GM21737 (cell line): ENCODE measurements at regions not wholly inside any gene's neighbourhood (a gene's known extent, or its start where the extent isn't known, plus 50 kb on each side); places are given as distances from the start of the nearest gene placed in this dataset.
"Not testable (repeated sequence)": the region's sequence is repeated elsewhere in the genome, so short reads cannot be mapped to it uniquely, and the experiment has no call there.

ENCODE experiments used
- ATAC-seq: cut with Tn5 transposase; IDR thresholded peaks from one replicate; pipeline ENCODE4 v1.9.1; 2021; ENCODE audit warnings: mild to moderate bottlenecking, moderate library complexity; ENCODE audit not compliant: unreplicated experiment

DNA sequence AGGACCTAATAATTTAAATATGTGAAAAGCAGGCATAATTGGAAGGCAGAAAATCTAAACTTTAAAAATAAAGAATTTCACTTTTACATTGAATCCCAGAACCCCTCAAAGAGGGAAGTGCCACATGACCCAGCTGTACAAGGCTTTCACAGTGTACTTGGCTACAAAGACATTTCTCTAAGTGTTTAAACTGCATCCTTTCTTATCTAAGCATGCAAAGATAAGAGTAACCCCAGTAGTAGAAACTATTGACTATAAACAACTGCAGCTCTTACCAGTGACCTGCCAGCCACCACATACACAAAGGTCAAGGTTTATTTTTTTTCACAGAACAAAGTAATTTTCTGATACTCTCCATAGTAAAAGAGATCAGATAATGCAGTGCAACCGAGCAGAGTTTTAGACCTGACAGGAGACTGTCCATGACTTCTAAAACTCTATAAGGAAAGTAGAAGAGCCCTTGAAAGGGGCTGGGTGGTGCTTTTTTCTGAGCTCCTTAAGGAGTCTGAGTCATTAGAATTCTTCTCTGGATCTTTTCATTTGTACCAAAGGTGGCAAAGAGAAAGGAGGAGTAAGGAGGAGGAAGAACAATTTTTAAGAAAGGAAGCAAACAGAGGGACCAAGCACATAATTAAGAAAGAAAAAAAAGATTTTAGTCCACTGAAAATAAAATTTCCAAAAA, 750.6 kb downstream of the PRIM2 start:
- ATAC-seq: not testable (repeated sequence)

DNA sequence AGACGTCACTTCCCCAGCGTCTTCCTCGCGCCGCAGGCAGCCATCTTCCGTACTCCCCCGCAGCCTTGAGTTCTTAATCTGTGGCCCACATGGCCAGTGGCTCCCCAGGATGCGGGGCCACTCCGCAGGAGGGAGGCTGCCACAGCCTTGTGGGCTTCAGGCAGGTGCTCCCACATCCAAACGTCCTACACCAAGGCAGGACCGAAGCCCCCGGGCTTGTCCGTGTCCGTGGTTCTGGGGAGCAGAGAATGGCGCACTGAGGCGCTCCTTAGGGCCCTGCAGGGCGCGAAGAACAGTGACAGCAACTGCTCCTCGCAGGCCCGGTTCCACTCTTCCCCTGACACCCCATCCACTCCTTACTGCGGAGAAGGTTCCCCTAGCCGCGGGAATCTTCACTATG, 755.8 kb downstream of the PRIM2 start:
- ATAC-seq: no peak

DNA sequence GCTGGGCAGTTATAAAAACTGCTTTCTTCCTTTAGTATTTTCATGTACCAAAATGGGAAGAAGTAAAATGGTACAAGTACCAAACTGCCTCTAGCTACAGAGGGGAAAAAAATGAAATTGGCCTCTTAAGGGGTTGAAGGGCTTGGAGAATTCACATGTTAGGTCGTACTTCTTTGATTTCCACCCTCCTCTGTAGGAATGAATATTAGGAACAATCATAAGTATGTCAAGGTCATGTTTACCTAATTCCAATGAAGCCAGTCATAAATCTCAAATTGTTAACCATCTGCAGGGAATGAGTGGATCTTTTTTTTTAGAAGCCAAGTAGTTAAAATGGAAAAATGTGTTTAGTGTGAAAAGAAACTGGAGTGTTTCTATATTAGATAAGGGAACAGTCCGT, 772.6 kb downstream of the PRIM2 start:
- not testable (repeated sequence) for ATAC-seq

DNA sequence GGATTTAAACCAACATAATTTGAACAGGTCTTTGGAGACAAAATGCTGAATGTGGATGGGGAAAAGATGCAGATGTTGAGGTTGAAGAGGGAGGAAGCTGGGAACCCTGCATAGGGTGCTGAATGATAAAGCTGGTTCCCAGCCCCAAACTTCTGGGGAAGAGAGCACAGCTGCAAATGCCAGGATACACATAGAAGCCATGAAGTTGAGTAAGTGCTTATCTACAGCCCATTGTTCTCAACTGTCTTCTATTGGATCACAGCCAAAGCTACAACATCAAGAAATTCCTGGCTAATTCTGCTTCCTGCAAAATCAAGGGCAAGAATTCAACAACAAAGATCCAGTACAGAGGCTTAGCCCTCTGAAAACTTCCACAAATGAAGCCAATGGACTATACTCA, 779.8 kb downstream of the PRIM2 start:
- ATAC-seq: not testable (repeated sequence)

DNA sequence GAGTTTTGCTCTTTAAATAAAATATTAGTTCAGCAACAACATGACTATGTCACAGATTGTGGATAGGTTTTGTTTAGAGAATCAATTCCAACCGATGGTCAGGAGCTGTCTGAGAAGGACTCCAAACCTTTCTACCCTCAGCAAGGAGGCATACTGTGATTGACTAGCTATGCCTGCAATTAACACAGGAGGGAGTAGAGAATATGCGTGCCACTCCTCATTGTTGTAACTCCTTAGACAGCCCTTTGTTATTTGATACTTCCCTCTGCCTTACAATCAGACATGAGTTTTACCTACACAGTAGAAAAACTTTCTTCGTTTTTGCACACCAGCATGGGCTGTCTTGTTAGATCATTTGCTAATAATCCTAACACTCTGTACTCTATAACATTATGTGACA, 796.5 kb downstream of the PRIM2 start:
- ATAC-seq: no peak

DNA sequence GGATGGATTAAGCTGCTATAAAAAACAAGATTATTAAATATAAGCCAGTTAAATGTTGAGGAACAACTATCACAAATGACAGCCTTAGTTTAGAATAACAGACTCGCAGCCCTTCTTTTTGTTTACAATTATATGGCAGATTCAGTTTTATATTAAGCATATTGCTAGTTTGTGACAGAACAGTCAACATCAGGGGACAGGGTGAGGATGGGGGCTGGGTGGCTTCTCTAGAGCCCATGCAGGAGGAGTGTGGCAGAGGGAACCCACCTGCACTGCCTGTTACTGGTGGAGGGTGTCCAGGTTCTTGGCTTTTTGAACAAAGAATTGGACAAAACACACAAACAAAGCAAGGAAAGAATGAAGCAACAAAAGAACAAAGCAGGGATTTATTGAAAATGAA, 799.7 kb downstream of the PRIM2 start:
- not testable (repeated sequence) for ATAC-seq

DNA sequence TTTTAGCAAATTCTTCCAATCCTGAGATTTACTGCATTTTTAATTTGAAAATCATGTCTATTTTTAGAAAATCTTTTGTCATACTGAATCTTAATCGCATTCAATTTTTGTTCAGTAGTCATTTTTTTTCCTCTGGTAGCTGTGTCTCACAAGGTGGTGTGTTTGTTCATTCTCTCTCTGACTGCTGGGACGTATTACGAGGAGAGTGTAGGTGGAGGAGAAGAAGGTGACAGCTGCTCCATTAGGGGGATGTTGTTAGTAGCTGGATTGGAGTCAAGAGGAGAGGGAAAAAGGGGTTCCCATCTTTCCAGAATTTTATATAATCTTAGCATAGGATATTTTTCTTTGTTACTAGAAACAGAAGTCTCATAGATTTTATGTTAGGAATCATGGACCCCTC, 804.2 kb downstream of the PRIM2 start:
- ATAC-seq: not testable (repeated sequence)

DNA sequence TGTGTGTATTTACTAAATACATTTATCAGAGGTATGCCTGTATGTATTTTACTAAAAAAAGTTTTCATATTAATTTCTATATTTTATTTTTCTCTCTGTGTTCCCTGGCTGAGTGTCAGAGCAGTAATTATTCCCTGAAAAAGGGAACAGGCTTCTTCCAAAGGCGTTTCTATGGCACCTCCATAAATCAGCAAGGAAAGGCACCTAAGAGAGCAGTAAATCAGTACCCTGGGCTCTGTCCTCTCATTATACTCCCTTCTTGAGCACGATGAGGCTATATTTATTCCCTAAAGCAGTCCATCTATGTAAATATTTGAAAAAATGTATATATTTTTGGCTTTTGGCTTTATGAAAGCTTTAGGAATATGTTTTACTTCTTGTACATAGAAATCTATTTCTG, 806.3 kb downstream of the PRIM2 start:
- ATAC-seq: not testable (repeated sequence)

DNA sequence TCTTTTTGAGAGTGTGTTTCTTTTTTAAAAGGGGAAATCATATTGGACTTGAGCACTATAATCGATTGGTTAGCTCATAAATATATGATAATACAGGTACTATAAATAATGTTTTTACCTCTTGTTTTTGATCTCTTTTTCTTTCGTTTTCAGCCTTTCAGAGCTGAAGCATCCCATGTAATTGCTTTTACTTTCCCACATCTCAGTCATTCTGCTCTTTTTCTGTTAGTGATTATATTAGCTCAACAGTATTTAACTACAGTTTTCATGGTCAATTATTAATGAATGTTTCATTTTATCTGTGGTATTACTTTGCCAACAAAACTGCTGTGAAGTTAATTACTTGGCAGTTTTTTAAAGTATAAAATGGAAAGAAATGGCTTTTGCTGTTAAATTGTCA, 811.1 kb downstream of the PRIM2 start:
- not testable (repeated sequence) for ATAC-seq

DNA sequence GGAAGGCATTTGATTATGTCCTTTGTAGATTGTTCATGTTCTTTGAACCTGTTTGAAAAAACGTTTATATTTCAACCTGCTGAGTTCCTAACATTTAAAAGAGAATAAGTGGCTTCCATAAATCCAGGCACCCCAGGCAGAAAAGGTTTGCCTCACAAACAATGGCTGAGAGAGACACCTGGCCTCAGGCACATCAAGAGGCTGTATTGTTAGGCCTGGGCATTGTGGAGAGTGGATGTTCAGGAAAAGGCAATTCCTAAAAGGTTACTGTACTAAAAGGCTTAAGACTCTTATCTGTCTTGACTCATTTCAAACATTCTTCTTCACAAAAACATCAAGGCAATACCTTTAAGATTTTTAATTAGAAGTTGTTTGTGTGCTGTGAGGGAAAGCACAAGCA, 811.7 kb downstream of the PRIM2 start:
- ATAC-seq: not testable (repeated sequence)

DNA sequence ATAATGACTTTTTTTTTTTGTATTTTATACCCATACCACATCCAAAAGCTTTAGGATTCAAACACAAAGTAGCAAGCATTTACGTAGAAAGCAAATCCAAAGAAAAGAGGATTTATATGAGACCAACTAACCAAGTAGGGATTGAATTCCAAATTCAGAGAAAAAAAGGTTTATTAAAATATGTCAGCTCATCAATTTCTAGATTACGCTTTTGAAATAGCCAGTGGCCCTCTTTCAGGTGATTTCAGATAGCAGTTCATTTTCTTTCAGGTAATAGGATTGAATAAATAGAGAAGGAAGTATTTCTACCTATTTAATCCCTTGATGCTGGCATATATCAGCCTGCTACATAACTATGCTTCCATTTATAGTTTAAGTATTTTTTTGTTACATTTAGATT, 822.3 kb downstream of the PRIM2 start:
- ATAC-seq: not testable (repeated sequence)

DNA sequence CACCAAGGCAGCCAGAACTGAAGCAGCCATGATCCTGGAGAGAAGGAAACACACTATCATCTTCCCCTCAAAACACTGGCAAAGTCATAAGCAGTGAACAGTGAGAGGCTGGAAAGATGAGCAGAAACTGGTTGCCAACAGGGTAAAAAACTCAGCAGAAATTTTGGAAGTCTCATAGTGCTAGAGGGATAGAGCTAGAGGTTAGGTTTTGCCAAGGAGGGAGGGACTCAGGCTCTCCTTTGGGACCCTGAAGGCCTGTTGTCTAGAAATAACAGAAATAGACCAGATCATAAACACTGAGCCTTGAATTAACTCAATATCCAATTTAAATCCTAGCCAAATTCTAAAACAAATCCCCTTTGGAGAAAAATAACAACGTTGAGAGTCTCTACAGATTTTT, 853.6 kb downstream of the PRIM2 start:
- not testable (repeated sequence) for ATAC-seq

DNA sequence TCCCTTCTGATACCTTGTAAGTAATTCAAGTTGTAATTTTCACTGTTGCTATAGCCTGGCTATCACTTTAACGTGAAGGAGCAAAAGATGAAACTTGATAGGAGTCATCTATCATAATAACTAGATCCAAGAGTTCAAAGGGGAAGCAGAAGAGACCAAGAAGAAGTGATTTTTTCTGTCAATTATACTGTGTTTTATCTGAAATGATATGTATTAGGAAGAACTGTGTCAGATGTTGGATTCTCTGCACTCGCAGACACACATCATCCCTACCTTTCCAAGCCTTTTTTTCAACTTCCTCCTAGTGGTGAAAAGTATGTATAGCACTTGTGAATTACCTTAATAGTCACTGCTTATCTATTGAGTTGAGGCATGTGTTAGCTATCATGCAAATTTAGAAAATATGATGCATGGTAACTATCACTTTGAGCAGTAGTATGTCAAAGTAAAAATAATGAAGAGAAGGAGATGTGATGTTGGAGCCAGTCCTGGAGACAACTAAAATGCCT, 864.2 kb downstream of the PRIM2 start:
- ATAC-seq: not testable (repeated sequence)

DNA sequence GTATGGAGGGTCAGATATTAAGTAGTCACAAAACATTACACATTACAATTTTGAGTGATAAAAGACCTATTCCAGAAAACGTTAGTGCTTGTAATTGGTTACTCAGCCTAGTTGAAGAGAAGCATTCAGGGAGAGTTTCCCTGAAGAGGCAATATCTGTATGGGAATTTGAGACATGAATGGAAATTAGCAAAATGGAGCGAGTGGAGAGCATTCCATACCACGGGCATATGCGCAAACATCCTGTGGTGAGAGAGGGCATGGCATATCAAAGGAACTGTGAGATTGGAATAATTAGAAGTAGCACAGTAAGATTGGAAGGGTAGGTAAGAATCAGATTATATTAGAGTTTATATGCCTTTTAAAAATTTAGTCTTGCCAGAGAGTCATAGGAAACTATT, 867.9 kb downstream of the PRIM2 start:
- ATAC-seq: not testable (repeated sequence)

DNA sequence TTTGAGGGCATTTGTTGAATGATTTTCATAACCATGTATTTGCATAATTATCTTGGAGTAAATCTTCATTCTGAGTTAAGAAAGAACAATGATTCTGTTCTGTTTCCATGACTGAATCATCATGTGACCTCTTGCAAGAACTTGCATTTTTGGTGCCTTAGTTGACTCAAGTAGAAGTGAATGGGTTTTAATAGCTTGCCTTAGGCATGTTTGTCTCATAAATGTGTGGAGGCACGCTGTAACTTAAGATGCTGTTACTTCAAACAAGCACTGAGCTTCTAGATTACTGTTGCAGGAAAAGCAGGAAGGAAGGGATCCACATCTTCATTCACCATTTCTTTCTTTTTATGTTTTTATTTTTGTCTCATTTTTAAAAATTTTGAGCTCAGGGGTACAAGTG, 875.8 kb downstream of the PRIM2 start:
- ATAC-seq: not testable (repeated sequence)

DNA sequence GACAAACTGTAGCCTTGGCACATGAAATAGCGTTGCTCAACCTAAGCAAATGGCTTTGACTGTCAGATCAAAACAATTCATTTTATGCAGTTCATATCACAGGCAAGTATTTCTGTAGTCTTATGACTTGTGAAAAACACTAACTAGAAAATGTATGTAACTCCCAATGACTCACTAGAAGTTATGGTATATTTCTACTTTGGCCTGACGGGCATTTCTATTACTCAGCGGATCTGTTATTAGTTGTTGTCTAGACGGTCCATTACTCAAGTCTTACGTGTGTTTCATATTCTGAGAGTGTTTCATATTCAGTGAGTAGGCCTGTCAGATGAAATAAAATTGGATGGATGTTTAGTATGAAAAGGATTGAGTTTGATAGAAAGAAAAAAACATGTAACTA, 880.9 kb downstream of the PRIM2 start:
- no peak for ATAC-seq

DNA sequence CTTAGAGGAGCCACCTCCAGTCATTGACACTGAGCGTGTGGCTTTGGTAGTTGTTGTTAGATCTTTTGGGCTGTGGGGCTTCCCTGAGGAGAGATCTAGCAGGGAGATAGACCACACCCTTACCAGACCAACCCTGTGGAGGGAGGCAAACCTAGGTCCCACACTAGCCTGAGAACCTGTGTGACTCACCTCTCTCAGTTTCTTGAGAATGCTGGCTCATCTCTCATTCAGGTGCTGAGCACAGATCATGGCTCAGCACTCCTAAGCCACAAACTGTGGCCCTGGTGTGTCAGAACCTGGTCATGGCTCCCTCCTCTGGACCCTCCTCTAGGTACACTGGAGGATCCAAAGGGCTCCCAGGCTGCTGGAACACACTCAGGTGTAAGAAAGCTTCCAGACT, 919.7 kb downstream of the PRIM2 start:
- ATAC-seq: not testable (repeated sequence)

DNA sequence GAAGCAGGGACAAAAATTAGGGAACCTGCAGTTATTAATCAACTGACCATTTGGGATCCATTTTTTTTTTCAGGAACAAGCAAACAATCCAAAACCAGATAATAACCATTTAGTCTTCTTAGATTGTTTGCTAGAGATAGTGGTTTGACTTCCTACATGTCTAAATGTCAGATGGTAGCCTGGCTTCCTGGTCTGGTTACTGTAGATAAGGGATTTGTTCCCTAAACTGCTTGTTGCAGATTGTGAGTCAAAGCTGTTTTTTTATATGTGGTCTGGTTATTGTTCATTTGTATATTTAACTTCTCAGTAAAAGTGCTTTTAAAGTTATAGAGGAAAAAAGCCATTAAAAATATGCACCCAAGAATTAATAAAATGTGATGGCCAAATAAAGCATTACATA, 921.0 kb downstream of the PRIM2 start:
- not testable (repeated sequence) for ATAC-seq

DNA sequence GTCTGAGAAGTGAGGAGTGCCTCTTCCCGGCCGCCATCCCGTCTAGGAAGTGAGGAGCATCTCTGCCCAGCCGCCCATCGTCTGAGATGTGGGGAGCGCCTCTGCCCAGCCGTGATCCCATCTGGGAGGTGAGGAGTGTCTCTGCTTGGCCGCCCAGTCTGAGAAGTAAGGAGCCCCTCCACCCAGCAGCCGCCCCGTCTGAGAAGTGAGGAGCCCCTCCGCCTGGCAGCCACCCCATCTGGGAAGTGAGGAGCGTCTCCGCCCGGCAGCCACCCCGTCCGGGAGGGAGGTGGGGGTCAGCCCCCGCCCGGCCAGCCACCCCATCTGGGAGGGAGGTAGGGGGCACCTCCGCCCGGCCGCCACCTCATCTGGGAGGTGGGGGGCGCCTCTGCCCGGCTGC, 940.2 kb downstream of the PRIM2 start:
- ATAC-seq: not testable (repeated sequence)

DNA sequence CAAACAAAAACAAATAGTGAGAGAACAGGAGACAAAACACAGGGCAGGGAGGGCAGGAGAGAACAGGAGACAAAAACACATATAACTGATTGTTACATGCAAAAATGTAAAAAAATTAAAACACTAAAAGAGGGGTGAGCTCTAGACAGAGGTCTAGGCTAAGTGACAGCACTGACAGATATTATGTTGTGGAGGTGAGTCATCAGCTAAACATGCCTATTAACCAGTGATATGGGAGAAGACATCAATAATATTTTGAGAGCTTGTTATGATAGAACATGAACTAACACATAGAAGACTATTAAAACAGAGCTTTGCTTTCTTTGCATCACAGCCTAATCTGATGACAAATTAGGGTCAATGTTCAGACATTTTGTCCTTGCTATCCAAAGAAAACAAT, 972.7 kb downstream of the PRIM2 start:
- ATAC-seq: no peak

DNA sequence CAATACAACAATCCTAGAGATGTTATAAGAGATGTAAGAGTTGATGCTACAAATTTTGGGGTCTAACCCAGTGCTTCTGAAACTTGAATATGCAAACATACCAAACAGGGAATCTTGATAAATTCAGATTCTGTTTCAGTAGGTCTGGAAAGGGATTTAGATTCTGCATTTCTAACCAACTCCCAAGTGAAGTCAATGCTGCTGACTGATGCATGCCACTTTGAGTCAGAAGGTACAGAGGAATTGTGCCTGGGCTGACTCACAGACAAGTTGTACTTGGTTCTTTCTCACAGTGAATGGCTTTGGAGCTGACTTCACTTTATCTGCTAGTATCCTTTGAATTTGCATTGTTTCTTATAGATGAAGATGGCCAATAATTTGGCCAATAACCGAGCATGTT, 973.9 kb downstream of the PRIM2 start:
- not testable (repeated sequence) for ATAC-seq

DNA sequence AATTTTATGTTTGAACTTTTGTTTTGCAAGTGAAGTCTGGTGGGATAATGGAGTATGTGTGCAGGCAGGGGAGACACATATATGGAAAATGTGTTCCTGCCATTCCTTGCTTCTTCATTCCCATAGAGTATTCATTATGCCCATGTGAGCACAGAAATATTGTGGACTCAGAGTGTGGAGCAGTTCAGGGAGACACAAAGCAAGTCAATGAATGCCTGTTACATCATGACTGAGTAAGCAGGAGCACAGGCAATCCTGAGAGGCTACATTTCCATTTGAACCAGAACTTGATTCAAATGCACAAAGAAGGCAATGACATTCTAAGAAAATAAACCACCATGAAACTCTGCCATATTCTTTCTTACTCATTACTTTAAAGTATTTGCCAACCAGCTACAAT, 990.5 kb downstream of the PRIM2 start:
- ATAC-seq: not testable (repeated sequence)

DNA sequence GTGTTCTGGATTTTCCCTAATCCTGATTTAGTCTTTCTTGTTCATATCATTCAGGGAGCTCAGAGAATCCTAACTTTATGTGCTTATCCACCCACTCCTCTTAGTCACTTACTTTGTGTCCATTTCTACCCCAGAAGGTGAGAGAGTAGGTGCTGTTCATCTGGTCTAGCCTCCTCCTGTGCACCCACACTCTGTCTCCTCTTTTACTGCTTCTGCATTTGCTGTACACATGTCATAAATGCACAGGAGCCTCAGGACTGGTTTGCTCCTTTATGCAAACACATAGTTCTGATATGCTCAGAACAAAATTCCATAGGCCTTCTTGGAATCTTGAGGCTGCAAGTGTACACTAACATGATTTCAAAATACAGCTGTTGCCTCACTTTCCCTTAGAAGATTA, 1014.7 kb downstream of the PRIM2 start:
- ATAC-seq: not testable (repeated sequence)
